Neural cell (in vitro differentiated cells): ENCODE measurements at regions not wholly inside any gene's neighbourhood (a gene's known extent, or its start where the extent isn't known, plus 50 kb on each side); places are given as distances from the start of the nearest gene placed in this dataset.

Experiments
- EP300 ChIP-seq: fragments of 450-650 bp; conservative IDR thresholded peaks from 2 replicates; pipeline ENCODE4 v1.6.1; 2014; ENCODE audit warnings: antibody characterized with exemption, mild to moderate bottlenecking, moderate library complexity; ENCODE audit not compliant: poor library complexity, severe bottlenecking
- EZH2 ChIP-seq: fragments of 200-600, 300-800 bp; shearing (Covaris generic), sonication (generic); IDR thresholded peaks from 2 replicates; pipeline ENCODE4 v1.6.1; 2014; ENCODE audit warnings: antibody characterized with exemption, low read length, borderline replicate concordance, mild to moderate bottlenecking; ENCODE audit not compliant: insufficient read depth, poor library complexity, severe bottlenecking
- POLR2AphosphoS5 ChIP-seq: IDR thresholded peaks from 2 replicates; pipeline ENCODE4 v1.6.1; 2012
- RAD21 ChIP-seq: fragments of 450-650 bp; conservative IDR thresholded peaks from 2 replicates; pipeline ENCODE4 v1.6.1; 2014; ENCODE audit warnings: antibody characterized with exemption, mild to moderate bottlenecking, moderate library complexity
- SMC3 ChIP-seq: fragments of 450-650 bp; conservative IDR thresholded peaks from 2 replicates; pipeline ENCODE4 v1.6.1; 2014; ENCODE audit warnings: antibody characterized with exemption, mild to moderate bottlenecking, moderate library complexity; ENCODE audit not compliant: poor library complexity
- TAF1 ChIP-seq: IDR thresholded peaks from 2 replicates; pipeline ENCODE4 v1.6.1; 2012; ENCODE audit warnings: low read depth
- TF ChIP-seq, protein P1 (sequence below): fragments of 450-650 bp; IDR thresholded peaks from 2 replicates; pipeline ENCODE4 v1.5.1; 2014; ENCODE audit warnings: antibody characterized with exemption, mild to moderate bottlenecking, moderate library complexity; ENCODE audit not compliant: poor library complexity, severe bottlenecking
- TF ChIP-seq, protein P2 (sequence below): IDR thresholded peaks from 2 replicates; pipeline ENCODE4 v1.6.1; 2012; ENCODE audit warnings: borderline replicate concordance

DNA sequence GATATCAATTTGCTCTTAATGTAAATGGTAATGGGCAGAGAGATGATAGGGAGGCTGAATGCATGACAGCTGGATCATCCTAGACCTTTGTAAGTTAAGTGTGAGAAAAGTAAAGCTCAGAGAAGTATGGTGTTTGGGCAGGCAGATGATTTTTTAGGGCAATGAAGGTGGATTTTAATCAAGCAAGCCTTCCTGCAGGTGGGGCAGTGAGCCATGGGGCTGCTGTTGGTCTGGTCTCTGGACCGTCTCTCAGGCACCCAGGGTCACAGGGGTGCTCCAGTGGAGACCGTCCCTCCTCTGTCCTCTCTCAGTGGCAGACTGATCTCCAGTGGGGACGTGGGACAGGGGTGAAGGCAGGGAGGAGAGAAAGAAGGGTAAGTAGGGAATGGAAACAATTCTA is 69.8 kb upstream of the STK17B start:
- TF ChIP-seq SMC3 (no peak), POLR2AphosphoS5 (no peak), EZH2 (no peak), EP300 (no peak), TAF1 (no peak), RAD21 (no peak)
- TF ChIP-seq, protein P1, sequence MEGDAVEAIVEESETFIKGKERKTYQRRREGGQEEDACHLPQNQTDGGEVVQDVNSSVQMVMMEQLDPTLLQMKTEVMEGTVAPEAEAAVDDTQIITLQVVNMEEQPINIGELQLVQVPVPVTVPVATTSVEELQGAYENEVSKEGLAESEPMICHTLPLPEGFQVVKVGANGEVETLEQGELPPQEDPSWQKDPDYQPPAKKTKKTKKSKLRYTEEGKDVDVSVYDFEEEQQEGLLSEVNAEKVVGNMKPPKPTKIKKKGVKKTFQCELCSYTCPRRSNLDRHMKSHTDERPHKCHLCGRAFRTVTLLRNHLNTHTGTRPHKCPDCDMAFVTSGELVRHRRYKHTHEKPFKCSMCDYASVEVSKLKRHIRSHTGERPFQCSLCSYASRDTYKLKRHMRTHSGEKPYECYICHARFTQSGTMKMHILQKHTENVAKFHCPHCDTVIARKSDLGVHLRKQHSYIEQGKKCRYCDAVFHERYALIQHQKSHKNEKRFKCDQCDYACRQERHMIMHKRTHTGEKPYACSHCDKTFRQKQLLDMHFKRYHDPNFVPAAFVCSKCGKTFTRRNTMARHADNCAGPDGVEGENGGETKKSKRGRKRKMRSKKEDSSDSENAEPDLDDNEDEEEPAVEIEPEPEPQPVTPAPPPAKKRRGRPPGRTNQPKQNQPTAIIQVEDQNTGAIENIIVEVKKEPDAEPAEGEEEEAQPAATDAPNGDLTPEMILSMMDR = no peak
- TF ChIP-seq, protein P2, sequence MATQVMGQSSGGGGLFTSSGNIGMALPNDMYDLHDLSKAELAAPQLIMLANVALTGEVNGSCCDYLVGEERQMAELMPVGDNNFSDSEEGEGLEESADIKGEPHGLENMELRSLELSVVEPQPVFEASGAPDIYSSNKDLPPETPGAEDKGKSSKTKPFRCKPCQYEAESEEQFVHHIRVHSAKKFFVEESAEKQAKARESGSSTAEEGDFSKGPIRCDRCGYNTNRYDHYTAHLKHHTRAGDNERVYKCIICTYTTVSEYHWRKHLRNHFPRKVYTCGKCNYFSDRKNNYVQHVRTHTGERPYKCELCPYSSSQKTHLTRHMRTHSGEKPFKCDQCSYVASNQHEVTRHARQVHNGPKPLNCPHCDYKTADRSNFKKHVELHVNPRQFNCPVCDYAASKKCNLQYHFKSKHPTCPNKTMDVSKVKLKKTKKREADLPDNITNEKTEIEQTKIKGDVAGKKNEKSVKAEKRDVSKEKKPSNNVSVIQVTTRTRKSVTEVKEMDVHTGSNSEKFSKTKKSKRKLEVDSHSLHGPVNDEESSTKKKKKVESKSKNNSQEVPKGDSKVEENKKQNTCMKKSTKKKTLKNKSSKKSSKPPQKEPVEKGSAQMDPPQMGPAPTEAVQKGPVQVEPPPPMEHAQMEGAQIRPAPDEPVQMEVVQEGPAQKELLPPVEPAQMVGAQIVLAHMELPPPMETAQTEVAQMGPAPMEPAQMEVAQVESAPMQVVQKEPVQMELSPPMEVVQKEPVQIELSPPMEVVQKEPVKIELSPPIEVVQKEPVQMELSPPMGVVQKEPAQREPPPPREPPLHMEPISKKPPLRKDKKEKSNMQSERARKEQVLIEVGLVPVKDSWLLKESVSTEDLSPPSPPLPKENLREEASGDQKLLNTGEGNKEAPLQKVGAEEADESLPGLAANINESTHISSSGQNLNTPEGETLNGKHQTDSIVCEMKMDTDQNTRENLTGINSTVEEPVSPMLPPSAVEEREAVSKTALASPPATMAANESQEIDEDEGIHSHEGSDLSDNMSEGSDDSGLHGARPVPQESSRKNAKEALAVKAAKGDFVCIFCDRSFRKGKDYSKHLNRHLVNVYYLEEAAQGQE = no peak
